K562 (cell line): ENCODE measurements at regions not wholly inside any gene's neighbourhood (a gene's known extent, or its start where the extent isn't known, plus 50 kb on each side); places are given as distances from the start of the nearest gene placed in this dataset.

Experiments used
- ATAC-seq: fragments of 200-7000 bp; cut with Tn5 transposase; 3 replicates; pipeline ENCODE4 v1.9.1; 2020; ENCODE audit warnings: moderate library complexity
- BruUV-seq: library from RNA; stranded (reverse); fragments of 400-500 nt; replicated peaks from 2 replicates; lab custom pipeline; 2021; lab: Mats Ljungman, UMichigan
- CTCF ChIA-PET: fragments of 300-600 bp; formaldehyde crosslinking; extraction: SDS; loops from one replicate; lab custom pipeline; 2021; ENCODE audit warnings: low intra/inter-chr PET ratio; lab: Yijun Ruan, JAX
- POLR2A ChIA-PET: fragments of 300-600, 350-650 bp; sonication (Branson Sonifier 250); formaldehyde crosslinking; extraction: SDS; loops from one replicate; lab custom pipeline; 2021; ENCODE audit warnings: antibody characterized with exemption, inconsistent platforms; lab: Yijun Ruan, JAX
- DNase-seq, 4 experiments: peaks; one replicate each; pipeline versions ENCODE4 v3.0.0 to v3.0.0-alpha.2; 2011 to 2018; ENCODE audit warnings: low spot score in 3 of 4, mixed read lengths in 3 of 4; ENCODE audit errors: extremely low read depth in 1 of 4
- FAIRE-seq: peaks from 2 replicates; lab custom pipeline; 2011; peaks lifted over from hg19 to GRCh38; lab: Jason Lieb, UNC
- H2AFZ ChIP-seq: 2 replicates; pipeline ENCODE4 v1.6.0; 2011; ENCODE audit warnings: low read depth, low read length, control low read depth, inconsistent platforms
- H3K27ac ChIP-seq: fragments of 200-600 bp; 3 replicates; pipeline ENCODE4 v1.8.0; 2011; ENCODE audit warnings: low read depth, mild to moderate bottlenecking, control low read depth, inconsistent platforms, low read length, moderate library complexity, mixed read lengths; ENCODE audit errors: extremely low read depth
- H3K27me3 ChIP-seq, 2 experiments: fragments of 300-600 bp in 1 of 2; 2 replicates in 1 of 2; 3 replicates in 1 of 2; pipeline versions ENCODE4 v1.6.0 to v1.8.0; 2011; ENCODE audit warnings: inconsistent platforms in 2 of 2, low read length in 2 of 2, mild to moderate bottlenecking in 1 of 2, mixed read lengths in 1 of 2, moderate library complexity in 1 of 2; ENCODE audit not compliant: control insufficient read depth in 2 of 2, insufficient read depth in 2 of 2
- H3K36me3 ChIP-seq: fragments of 300-600 bp; 3 replicates; pipeline ENCODE4 v1.8.0; 2011; ENCODE audit warnings: mild to moderate bottlenecking, low read length, inconsistent platforms; ENCODE audit not compliant: control insufficient read depth, insufficient read depth
- H3K4me1 ChIP-seq, 2 experiments: fragments of 200-600 bp in 1 of 2; replicated peaks in 1 of 2; 2 replicates in 1 of 2; 3 replicates in 1 of 2; pipeline versions ENCODE4 v1.5.1 to v1.8.0; 2011; ENCODE audit warnings: inconsistent platforms in 2 of 2, low read length in 2 of 2, mild to moderate bottlenecking in 1 of 2, mixed read lengths in 1 of 2, moderate library complexity in 1 of 2; ENCODE audit not compliant: control insufficient read depth in 2 of 2, insufficient read depth in 2 of 2
- H3K4me2 ChIP-seq: 2 replicates; pipeline ENCODE4 v1.6.1; 2011; ENCODE audit warnings: low read length, control low read depth, inconsistent platforms, mixed read lengths; ENCODE audit not compliant: insufficient read depth
- H3K4me3 ChIP-seq: fragments of 200-600 bp; sonication (generic), shearing (Covaris generic); 2 replicates; pipeline ENCODE4 v1.5.1; 2016; ENCODE audit warnings: control low read depth, inconsistent platforms
- H3K79me2 ChIP-seq: fragments of 200-600 bp; 3 replicates; pipeline ENCODE4 v1.8.0; 2011; ENCODE audit warnings: low read length, inconsistent platforms; ENCODE audit not compliant: control insufficient read depth, insufficient read depth
- H3K9ac ChIP-seq, 2 experiments: 2 replicates each; pipeline versions ENCODE4 v1.6.0 to v1.6.1; 2011; ENCODE audit warnings: low read depth in 2 of 2, low read length in 2 of 2, control low read depth in 1 of 2, inconsistent platforms in 1 of 2, mild to moderate bottlenecking in 1 of 2, mixed read lengths in 1 of 2; ENCODE audit not compliant: insufficient read depth in 1 of 2
- H3K9me1 ChIP-seq: one replicate; pipeline ENCODE4 v1.6.0; 2011; ENCODE audit warnings: inconsistent platforms, mild to moderate bottlenecking, low read length, moderate library complexity; ENCODE audit not compliant: control insufficient read depth, insufficient read depth
- H3K9me3 ChIP-seq: replicated peaks from 2 replicates; pipeline ENCODE4 v1.5.1; 2011; ENCODE audit warnings: low read depth, low read length, inconsistent platforms; ENCODE audit not compliant: control insufficient read depth, insufficient read depth
- H4K20me1 ChIP-seq: replicated peaks from 2 replicates; pipeline ENCODE4 v1.6.1; 2011; ENCODE audit warnings: low read length, inconsistent platforms, mixed read lengths; ENCODE audit not compliant: control insufficient read depth, insufficient read depth
- FIP1L1 ChIP-seq: fragments of 200-400 bp; formaldehyde crosslinking; IDR thresholded peaks from 2 replicates; pipeline ENCODE4 v1.6.1; 2018; ENCODE audit warnings: mild to moderate bottlenecking, low read depth, low read length; ENCODE audit not compliant: poor library complexity, severe bottlenecking
- HNRNPUL1 ChIP-seq: fragments of 200-400 bp; formaldehyde crosslinking; IDR thresholded peaks from 2 replicates; pipeline ENCODE4 v1.6.1; 2017; ENCODE audit warnings: low read length
- KDM5B ChIP-seq: fragments of 200-600 bp; sonication (generic); IDR thresholded peaks from 2 replicates; pipeline ENCODE4 v1.6.1; 2012; ENCODE audit warnings: low read depth, mild to moderate bottlenecking, moderate library complexity, low read length, control low read depth, inconsistent platforms; ENCODE audit not compliant: insufficient replicate concordance
- MYBL2 ChIP-seq, 2 experiments: fragments of 450-650 bp in 1 of 2; sonication (generic) in 1 of 2; formaldehyde crosslinking in 1 of 2; IDR thresholded peaks; 2 replicates each; pipeline versions ENCODE4 v1.6.1 to v1.8.1; 2017 to 2022; ENCODE audit warnings: borderline replicate concordance in 1 of 2, inconsistent platforms in 1 of 2, low read depth in 1 of 2, mild to moderate bottlenecking in 1 of 2, missing genetic modification reagents in 1 of 2, moderate library complexity in 1 of 2
- NCOR1 ChIP-seq: fragments of 450-650 bp; IDR thresholded peaks from 2 replicates; pipeline ENCODE4 v1.6.1; 2016; ENCODE audit warnings: mild to moderate bottlenecking, moderate library complexity
- TSC22D4 ChIP-seq: fragments of 450-650 bp; IDR thresholded peaks from 2 replicates; pipeline ENCODE4 v1.6.1; 2016; ENCODE audit warnings: missing genetic modification characterization, missing biosample characterization, control low read depth
- ZEB2 ChIP-seq: fragments of 450-650 bp; IDR thresholded peaks from 2 replicates; pipeline ENCODE4 v1.6.1; 2016
- ZNF23 ChIP-seq: fragments of 250-450 bp; sonication (Bioruptor Pico); IDR thresholded peaks from 2 replicates; pipeline ENCODE4 v1.4.0; 2020; ENCODE audit warnings: mild to moderate bottlenecking
- ZNF586 ChIP-seq: fragments of 450-650 bp; formaldehyde crosslinking; conservative IDR thresholded peaks from 2 replicates; pipeline ENCODE4 v1.4.0; 2020; ENCODE audit warnings: mild to moderate bottlenecking, moderate library complexity
- WGBS: fragments of 100-300 bp; shearing (Covaris generic); methylation state at CpG from one replicate; pipeline ENCODE4 v1.1.6; 2016; ENCODE audit warnings: low coverage, mixed read lengths; ENCODE audit not compliant: insufficient coverage; ENCODE audit errors: missing lambda C conversion rate; 5-methylcytosine and 5-hydroxymethylcytosine counted together
- in situ Hi-C: fragments of 300-500 bp; cut with MboI; formaldehyde crosslinking; loops from 4 replicates; pipeline ENCODE4 v1.15.0; 2018; ENCODE audit warnings: inconsistent platforms, mixed read lengths
- intact Hi-C: fragments of 100-400 bp; cut with micrococcal nuclease; formaldehyde crosslinking; loops from 2 replicates; pipeline ENCODE4 v1.14.2; 2022
- TF ChIP-seq, protein P1 (sequence below): sonication (generic); formaldehyde crosslinking; IDR thresholded peaks from 2 replicates; pipeline ENCODE4 v1.8.0; 2022; ENCODE audit warnings: mild to moderate bottlenecking, missing genetic modification reagents
- TF ChIP-seq, protein P2 (sequence below): sonication (generic); formaldehyde crosslinking; IDR thresholded peaks from 2 replicates; pipeline ENCODE4 v1.8.0; 2023; ENCODE audit warnings: mild to moderate bottlenecking, missing genetic modification reagents

DNA sequence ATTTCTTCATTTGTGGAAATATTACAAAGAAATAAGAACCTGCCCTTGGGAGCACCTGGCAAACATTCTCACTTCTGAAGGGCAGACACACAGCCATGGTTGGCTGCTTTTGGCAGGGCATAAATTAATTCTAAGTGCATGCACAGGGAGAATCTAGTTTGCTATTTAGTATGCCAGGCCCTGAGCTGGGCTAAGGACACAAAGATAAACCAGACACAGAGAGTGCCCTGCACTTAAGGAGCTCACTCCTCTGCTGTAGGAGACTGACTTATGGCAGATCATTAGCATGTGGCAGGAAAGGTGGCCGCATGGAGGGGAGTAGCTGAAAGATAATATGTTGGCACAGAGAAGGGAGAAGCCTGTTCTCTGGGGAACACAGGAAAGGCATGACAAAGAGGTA lies 367.0 kb downstream of the LPIN1 start:
- WGBS: 18% methylated on average over 1 of the region's 1 CpG
- Histone ChIP-seq H3K4me1 (peaks cover 7 to 9% of the 10 kb centered on the region in 2 experiments; a peak in 3 of 5 replicates), H3K27me3 (no peaks in the 10 kb centered on the region), H3K9me3 (no peaks in the 10 kb centered on the region), H3K4me3 (no peak overlapping the region), H3K9me1 (no peaks in the 10 kb centered on the region)
- BruUV-seq: no TSS peak
- FAIRE-seq (no peak), DNase-seq (no peak)
- in situ Hi-C loops: no loop called here
- no peak for TF ChIP-seq MYBL2 (IDR thresholded peaks at IDR 0.05; ENCODE audit: low read depth)
- TF ChIP-seq MYBL2 (CRISPR knock-in tag; IDR thresholded peaks at IDR 0.05; ENCODE audit: borderline replicate concordance): no peak
- TF ChIP-seq, protein P1, sequence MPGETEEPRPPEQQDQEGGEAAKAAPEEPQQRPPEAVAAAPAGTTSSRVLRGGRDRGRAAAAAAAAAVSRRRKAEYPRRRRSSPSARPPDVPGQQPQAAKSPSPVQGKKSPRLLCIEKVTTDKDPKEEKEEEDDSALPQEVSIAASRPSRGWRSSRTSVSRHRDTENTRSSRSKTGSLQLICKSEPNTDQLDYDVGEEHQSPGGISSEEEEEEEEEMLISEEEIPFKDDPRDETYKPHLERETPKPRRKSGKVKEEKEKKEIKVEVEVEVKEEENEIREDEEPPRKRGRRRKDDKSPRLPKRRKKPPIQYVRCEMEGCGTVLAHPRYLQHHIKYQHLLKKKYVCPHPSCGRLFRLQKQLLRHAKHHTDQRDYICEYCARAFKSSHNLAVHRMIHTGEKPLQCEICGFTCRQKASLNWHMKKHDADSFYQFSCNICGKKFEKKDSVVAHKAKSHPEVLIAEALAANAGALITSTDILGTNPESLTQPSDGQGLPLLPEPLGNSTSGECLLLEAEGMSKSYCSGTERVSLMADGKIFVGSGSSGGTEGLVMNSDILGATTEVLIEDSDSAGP (CRISPR knock-in tag): no peak
- TF ChIP-seq ZNF23 (CRISPR knock-in tag): no peak
- TF ChIP-seq NCOR1: no peak
- TF ChIP-seq ZEB2: no peak
- TF ChIP-seq, protein P2, sequence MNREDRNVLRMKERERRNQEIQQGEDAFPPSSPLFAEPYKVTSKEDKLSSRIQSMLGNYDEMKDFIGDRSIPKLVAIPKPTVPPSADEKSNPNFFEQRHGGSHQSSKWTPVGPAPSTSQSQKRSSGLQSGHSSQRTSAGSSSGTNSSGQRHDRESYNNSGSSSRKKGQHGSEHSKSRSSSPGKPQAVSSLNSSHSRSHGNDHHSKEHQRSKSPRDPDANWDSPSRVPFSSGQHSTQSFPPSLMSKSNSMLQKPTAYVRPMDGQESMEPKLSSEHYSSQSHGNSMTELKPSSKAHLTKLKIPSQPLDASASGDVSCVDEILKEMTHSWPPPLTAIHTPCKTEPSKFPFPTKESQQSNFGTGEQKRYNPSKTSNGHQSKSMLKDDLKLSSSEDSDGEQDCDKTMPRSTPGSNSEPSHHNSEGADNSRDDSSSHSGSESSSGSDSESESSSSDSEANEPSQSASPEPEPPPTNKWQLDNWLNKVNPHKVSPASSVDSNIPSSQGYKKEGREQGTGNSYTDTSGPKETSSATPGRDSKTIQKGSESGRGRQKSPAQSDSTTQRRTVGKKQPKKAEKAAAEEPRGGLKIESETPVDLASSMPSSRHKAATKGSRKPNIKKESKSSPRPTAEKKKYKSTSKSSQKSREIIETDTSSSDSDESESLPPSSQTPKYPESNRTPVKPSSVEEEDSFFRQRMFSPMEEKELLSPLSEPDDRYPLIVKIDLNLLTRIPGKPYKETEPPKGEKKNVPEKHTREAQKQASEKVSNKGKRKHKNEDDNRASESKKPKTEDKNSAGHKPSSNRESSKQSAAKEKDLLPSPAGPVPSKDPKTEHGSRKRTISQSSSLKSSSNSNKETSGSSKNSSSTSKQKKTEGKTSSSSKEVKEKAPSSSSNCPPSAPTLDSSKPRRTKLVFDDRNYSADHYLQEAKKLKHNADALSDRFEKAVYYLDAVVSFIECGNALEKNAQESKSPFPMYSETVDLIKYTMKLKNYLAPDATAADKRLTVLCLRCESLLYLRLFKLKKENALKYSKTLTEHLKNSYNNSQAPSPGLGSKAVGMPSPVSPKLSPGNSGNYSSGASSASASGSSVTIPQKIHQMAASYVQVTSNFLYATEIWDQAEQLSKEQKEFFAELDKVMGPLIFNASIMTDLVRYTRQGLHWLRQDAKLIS: no peak
- no peak for TF ChIP-seq KDM5B
- no peak for TF ChIP-seq ZNF586 (CRISPR knock-in tag)
- no peak for TF ChIP-seq TSC22D4 (tag)
- no peak for TF ChIP-seq HNRNPUL1
- no peak for TF ChIP-seq FIP1L1
- TF ChIP-seq, all 486 proteins: peak for 0
- Histone ChIP-seq H3K9ac (no peak overlapping the region), H2AFZ (no peak overlapping the region), H3K79me2 (no peaks in the 10 kb centered on the region), H4K20me1 (no peaks in the 10 kb centered on the region), H3K27ac (no peak overlapping the region), H3K4me2 (no peak overlapping the region), H3K36me3 (no peaks in the 10 kb centered on the region)
- ATAC-seq: no peak
- intact Hi-C loops: no loop called here
- ChIA-PET CTCF (no interaction called here), POLR2A (no interaction called here)
